ENCODE measurements at regions not wholly inside any gene's neighbourhood (a gene's known extent, or its start where the extent isn't known, plus 50 kb on each side); places are given as distances from the start of the nearest gene placed in this dataset.
"Not testable (repeated sequence)": the region's sequence is repeated elsewhere in the genome, so short reads cannot be mapped to it uniquely, and the experiment has no call there.

GRCh38 chr5:21024966-21025365 is 1037.0 kb upstream of the CDH18 start:
- Histone ChIP-seq H3K9ac (no peak overlapping the region), H3K27ac (no peak overlapping the region), H3K4me3 (no peak overlapping the region), H3K36me3 (no peaks in the 10 kb centered on the region), H3K4me2 (no peak overlapping the region), H3K9me3 (replicated peaks in 1 of 11) (peaks cover 0 to 6% (median 3%) of the 10 kb centered on the region in 11 experiments; a peak in 5 of 22 replicates), H4K20me1 (no peaks in the 10 kb centered on the region), H3K4me1 (no peaks in the 10 kb centered on the region), H3K27me3 (no peaks in the 10 kb centered on the region)
- no peak for TF ChIP-seq Cebpa-rat (IDR thresholded peaks at IDR 0.05)

DNA sequence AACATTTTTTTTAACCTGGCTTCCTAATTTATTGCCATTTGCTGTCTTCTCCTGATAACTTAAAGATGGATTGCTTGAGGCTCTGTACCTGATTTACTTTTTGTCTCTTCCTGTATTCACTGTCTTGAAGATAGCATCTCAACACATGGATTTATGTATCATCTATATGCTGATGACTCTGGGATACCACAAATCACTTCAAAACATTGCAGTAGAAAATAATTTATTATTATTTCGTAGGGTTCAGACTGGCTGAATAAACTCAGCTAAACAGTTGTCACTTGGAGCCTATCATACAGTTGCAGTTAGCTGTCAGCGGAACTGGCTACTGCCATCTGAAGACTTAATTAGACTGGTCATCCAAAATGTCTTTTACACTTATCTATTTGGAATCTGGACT is 1025.2 kb upstream of the CDH18 start:
- Histone ChIP-seq H3K36me3 (no peaks in the 10 kb centered on the region), H3K4me1 (peaks cover 9 to 28% (median 13%) of the 10 kb centered on the region in 10 experiments; a peak in 19 of 20 replicates), H3K4me2 (peak overlapping the region; percentile 21 to 61 (median 43); a peak in 20 of 22 replicates), H3K4me3 (no peak overlapping the region), H3K27me3 (no peaks in the 10 kb centered on the region), H3K9me3 (replicated peaks in 1 of 11) (no peaks in the 10 kb centered on the region), H3K27ac (peak overlapping the region in 4 of 11 experiments; percentile 7 to 21 (median 14); a peak in 4 of 22 replicates), H3K9ac (no peak overlapping the region), H4K20me1 (no peaks in the 10 kb centered on the region)
- no peak for TF ChIP-seq Cebpa-rat (IDR thresholded peaks at IDR 0.05)

DNA sequence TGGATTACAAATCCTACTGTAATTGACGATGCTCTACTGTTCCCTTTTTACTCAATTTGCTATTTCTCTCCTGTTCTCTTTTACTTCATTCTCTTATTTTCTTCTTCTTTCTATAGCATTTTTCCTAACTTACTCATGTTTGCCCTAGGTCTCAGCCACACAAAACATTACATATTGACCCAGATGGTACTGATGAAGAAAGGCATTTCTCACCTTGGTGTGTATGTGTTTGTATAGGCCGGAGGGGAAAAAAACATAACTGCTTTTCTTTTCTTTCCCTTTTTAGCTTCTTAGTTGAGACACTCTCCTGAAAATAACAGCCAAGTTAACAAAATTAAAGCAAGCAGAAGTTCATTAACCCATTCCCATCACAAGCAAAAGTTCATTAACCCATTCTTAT is 1019.8 kb upstream of the CDH18 start:
- Histone ChIP-seq H3K9me3 (replicated peaks in 1 of 11) (no peaks in the 10 kb centered on the region), H3K36me3 (no peaks in the 10 kb centered on the region), H4K20me1 (no peaks in the 10 kb centered on the region), H3K9ac (no peak overlapping the region), H3K27me3 (no peaks in the 10 kb centered on the region), H3K27ac (no peak overlapping the region), H3K4me3 (no peak overlapping the region), H3K4me2 (no peak overlapping the region), H3K4me1 (no peaks in the 10 kb centered on the region)
- TF ChIP-seq Cebpa-rat (IDR thresholded peaks at IDR 0.05), result no peak

DNA sequence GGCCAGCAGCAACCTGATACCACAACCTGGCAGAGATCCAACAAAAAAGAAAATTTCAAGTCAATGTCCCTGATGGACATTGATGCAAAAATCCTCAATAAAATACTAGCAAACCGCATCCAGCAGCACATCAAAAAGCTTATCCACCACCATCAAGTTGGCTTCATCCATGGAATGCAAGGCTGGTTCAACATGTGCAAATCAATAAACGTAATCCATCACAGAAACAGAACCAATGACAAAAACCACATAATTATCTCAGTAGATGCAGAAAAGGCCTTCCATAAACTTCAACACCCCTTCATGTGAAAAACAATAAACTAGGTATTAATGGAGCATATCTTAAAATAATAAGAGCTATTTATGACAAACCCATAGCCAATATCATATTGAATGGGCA is 1000.9 kb upstream of the CDH18 start:
- H3K4me3 ChIP-seq, H4K20me1 ChIP-seq, H3K36me3 ChIP-seq, H3K27me3 ChIP-seq, H3K4me2 ChIP-seq, H3K4me1 ChIP-seq, H3K27ac ChIP-seq, H3K9ac ChIP-seq: not testable (repeated sequence)
- peaks cover 0 to 13% (median 6%) of the 10 kb centered on the region in 11 experiments; a peak in 5 of 22 replicates for H3K9me3 ChIP-seq (replicated peaks in 1 of 11)

GRCh38 chr5:20985754-20986153 is 997.8 kb upstream of the CDH18 start:
- TF ChIP-seq Cebpa-rat (IDR thresholded peaks at IDR 0.05), result no peak
- Histone ChIP-seq H4K20me1 (no peaks in the 10 kb centered on the region), H3K27me3 (no peaks in the 10 kb centered on the region), H3K36me3 (no peaks in the 10 kb centered on the region), H3K27ac (no peak overlapping the region), H3K4me3 (no peak overlapping the region), H3K4me1 (no peaks in the 10 kb centered on the region), H3K4me2 (no peak overlapping the region), H3K9ac (no peak overlapping the region), H3K9me3 (replicated peaks in 1 of 11) (peaks cover 0 to 18% (median 6%) of the 10 kb centered on the region in 11 experiments; a peak in 5 of 22 replicates)

GRCh38 chr5:20974426-20974825 is 986.4 kb upstream of the CDH18 start:
- Histone ChIP-seq H3K4me2 (no peak overlapping the region), H3K4me1 (peaks cover 0 to 5% (median 0%) of the 10 kb centered on the region in 10 experiments; a peak in 2 of 20 replicates), H3K27me3 (no peaks in the 10 kb centered on the region), H3K9ac (no peak overlapping the region), H4K20me1 (no peaks in the 10 kb centered on the region), H3K27ac (no peak overlapping the region), H3K36me3 (no peaks in the 10 kb centered on the region), H3K4me3 (no peak overlapping the region), H3K9me3 (replicated peaks in 1 of 11) (no peaks in the 10 kb centered on the region)
- no peak for TF ChIP-seq Cebpa-rat (IDR thresholded peaks at IDR 0.05)

DNA sequence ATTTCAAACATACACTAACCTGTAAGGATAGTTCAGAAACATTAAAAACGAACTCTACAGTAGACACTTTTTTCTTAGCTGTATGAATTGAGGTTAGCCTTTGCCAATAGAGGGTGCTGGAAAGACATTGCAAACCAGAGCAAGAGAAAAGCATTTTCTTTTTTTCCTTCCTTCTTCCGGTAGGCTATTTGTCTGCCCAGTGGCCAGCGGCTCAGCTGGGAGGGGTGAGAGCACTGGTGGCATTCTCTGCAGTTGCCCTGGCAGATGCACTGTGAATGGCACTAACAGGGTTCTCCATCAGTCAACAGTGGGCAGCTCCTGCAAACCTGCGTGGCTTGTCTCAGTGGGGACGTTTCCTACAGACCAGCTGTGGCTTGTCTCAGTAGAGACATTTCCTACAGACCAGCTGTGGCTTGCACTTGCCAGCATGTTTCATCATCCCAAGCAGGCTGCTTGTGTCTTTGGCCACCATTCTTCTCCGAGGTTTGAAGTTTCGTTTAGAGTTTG is 984.5 kb upstream of the CDH18 start:
- peaks cover 0 to 5% (median 0%) of the 10 kb centered on the region in 10 experiments; a peak in 2 of 20 replicates for H3K4me1 ChIP-seq
- no peaks in the 10 kb centered on the region for H3K36me3 ChIP-seq
- peak overlapping the region in 3 of 11 experiments; percentile 2 to 24 (median 13); a peak in 1 of 22 replicates for H3K27ac ChIP-seq
- H3K9ac ChIP-seq, result peak overlapping the region in 2 of 11 experiments; percentile 9 to 31; a peak in 4 of 22 replicates
- no peaks in the 10 kb centered on the region for H4K20me1 ChIP-seq
- peak overlapping the region; percentile 21 to 64 (median 49) for H3K4me2 ChIP-seq
- no peaks in the 10 kb centered on the region for H3K9me3 ChIP-seq (replicated peaks in 1 of 11)
- no peak for TF ChIP-seq Cebpa-rat (IDR thresholded peaks at IDR 0.05)
- H3K4me3 ChIP-seq, result peak overlapping the region in 6 of 10 experiments; percentile 6 to 44 (median 35); a peak in 7 of 20 replicates
- no peaks in the 10 kb centered on the region for H3K27me3 ChIP-seq

DNA sequence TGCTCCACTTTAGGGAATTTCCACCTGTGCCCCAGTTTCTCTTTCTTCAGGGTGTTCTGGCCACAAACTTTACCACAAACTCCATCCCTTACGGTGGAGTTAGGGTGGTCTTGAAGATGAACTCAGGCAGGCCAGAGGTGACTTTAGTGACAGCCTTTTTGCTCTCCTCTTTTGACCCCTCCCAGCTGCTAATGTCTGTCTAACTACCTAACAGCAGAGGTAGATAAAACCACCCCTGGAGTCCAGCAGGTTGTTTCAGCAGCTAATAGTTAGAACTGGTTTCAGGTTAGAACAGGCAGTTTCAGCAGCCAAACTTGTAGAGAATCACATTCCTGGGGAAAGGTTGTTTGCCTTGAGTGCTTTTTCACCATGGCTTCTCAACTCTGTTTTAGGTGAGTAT is 971.3 kb upstream of the CDH18 start:
- H3K4me3 ChIP-seq, result no peak overlapping the region
- H3K27ac ChIP-seq, result no peak overlapping the region
- no peaks in the 10 kb centered on the region for H3K27me3 ChIP-seq
- TF ChIP-seq Cebpa-rat (IDR thresholded peaks at IDR 0.05), result no peak
- no peaks in the 10 kb centered on the region for H3K9me3 ChIP-seq (replicated peaks in 1 of 11)
- H3K36me3 ChIP-seq, result no peaks in the 10 kb centered on the region
- no peaks in the 10 kb centered on the region for H4K20me1 ChIP-seq
- H3K9ac ChIP-seq, result no peak overlapping the region
- no peak overlapping the region for H3K4me2 ChIP-seq
- no peaks in the 10 kb centered on the region for H3K4me1 ChIP-seq

DNA sequence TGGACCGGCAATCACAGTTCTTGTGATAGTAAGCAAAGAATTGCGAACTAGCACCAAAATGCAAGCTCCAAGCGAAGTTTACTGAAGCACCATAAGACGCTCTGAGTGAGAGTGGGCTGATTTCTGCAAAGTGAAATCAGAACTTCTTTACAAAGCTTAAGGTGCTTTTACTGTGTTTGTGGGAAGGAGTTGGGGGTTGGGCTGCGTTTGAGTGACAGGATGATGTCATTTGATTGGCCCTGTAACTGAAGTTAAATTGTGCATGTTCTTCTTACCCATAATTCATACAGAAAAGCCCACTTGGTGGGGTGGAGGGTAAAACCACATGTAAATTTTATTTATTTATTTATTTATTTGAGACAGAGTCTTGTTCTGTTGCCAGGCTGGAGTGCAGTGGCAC is 970.6 kb upstream of the CDH18 start:
- Histone ChIP-seq H3K9ac (no peak overlapping the region), H3K36me3 (no peaks in the 10 kb centered on the region), H4K20me1 (no peaks in the 10 kb centered on the region), H3K27ac (no peak overlapping the region), H3K4me3 (no peak overlapping the region), H3K4me1 (no peaks in the 10 kb centered on the region), H3K4me2 (no peak overlapping the region), H3K27me3 (no peaks in the 10 kb centered on the region), H3K9me3 (replicated peaks in 1 of 11) (no peaks in the 10 kb centered on the region)
- no peak for TF ChIP-seq Cebpa-rat (IDR thresholded peaks at IDR 0.05)

GRCh38 chr5:20956134-20956533 is 968.1 kb upstream of the CDH18 start:
- Histone ChIP-seq H3K27me3 (no peaks in the 10 kb centered on the region), H3K9me3 (replicated peaks in 1 of 11) (no peaks in the 10 kb centered on the region), H3K27ac (no peak overlapping the region), H3K36me3 (no peaks in the 10 kb centered on the region), H3K4me1 (no peaks in the 10 kb centered on the region), H4K20me1 (no peaks in the 10 kb centered on the region), H3K9ac (no peak overlapping the region), H3K4me2 (no peak overlapping the region), H3K4me3 (no peak overlapping the region)
- no peak for TF ChIP-seq Cebpa-rat (IDR thresholded peaks at IDR 0.05)

Measured in BLaER1 treated with 17β-estradiol and CSF1 and Interleukin-3, amounts not matched to agents 10 nM and 100 nM (cell line).